K562 (cell line): ENCODE measurements at regions not wholly inside any gene's neighbourhood (a gene's known extent, or its start where the extent isn't known, plus 50 kb on each side); places are given as distances from the start of the nearest gene placed in this dataset.

Experiments
- ATAC-seq: fragments of 200-7000 bp; cut with Tn5 transposase; 3 replicates; pipeline ENCODE4 v1.9.1; 2020; ENCODE audit warnings: moderate library complexity
- BruUV-seq: library from RNA; stranded (reverse); fragments of 400-500 nt; replicated peaks from 2 replicates; lab custom pipeline; 2021; lab: Mats Ljungman, UMichigan
- CTCF ChIA-PET: fragments of 300-600 bp; formaldehyde crosslinking; extraction: SDS; loops from one replicate; lab custom pipeline; 2021; ENCODE audit warnings: low intra/inter-chr PET ratio; lab: Yijun Ruan, JAX
- POLR2A ChIA-PET: fragments of 300-600, 350-650 bp; sonication (Branson Sonifier 250); formaldehyde crosslinking; extraction: SDS; loops from one replicate; lab custom pipeline; 2021; ENCODE audit warnings: antibody characterized with exemption, inconsistent platforms; lab: Yijun Ruan, JAX
- DNase-seq, 4 experiments: peaks; one replicate each; pipeline versions ENCODE4 v3.0.0 to v3.0.0-alpha.2; 2011 to 2018; ENCODE audit warnings: low spot score in 3 of 4, mixed read lengths in 3 of 4; ENCODE audit errors: extremely low read depth in 1 of 4
- FAIRE-seq: peaks from 2 replicates; lab custom pipeline; 2011; peaks lifted over from hg19 to GRCh38; lab: Jason Lieb, UNC
- H2AFZ ChIP-seq: 2 replicates; pipeline ENCODE4 v1.6.0; 2011; ENCODE audit warnings: low read depth, low read length, control low read depth, inconsistent platforms
- H3K27ac ChIP-seq: fragments of 200-600 bp; 3 replicates; pipeline ENCODE4 v1.8.0; 2011; ENCODE audit warnings: low read depth, mild to moderate bottlenecking, control low read depth, inconsistent platforms, low read length, moderate library complexity, mixed read lengths; ENCODE audit errors: extremely low read depth
- H3K27me3 ChIP-seq, 2 experiments: fragments of 300-600 bp in 1 of 2; 2 replicates in 1 of 2; 3 replicates in 1 of 2; pipeline versions ENCODE4 v1.6.0 to v1.8.0; 2011; ENCODE audit warnings: inconsistent platforms in 2 of 2, low read length in 2 of 2, mild to moderate bottlenecking in 1 of 2, mixed read lengths in 1 of 2, moderate library complexity in 1 of 2; ENCODE audit not compliant: control insufficient read depth in 2 of 2, insufficient read depth in 2 of 2
- H3K36me3 ChIP-seq: fragments of 300-600 bp; 3 replicates; pipeline ENCODE4 v1.8.0; 2011; ENCODE audit warnings: mild to moderate bottlenecking, low read length, inconsistent platforms; ENCODE audit not compliant: control insufficient read depth, insufficient read depth
- H3K4me1 ChIP-seq, 2 experiments: fragments of 200-600 bp in 1 of 2; replicated peaks in 1 of 2; 2 replicates in 1 of 2; 3 replicates in 1 of 2; pipeline versions ENCODE4 v1.5.1 to v1.8.0; 2011; ENCODE audit warnings: inconsistent platforms in 2 of 2, low read length in 2 of 2, mild to moderate bottlenecking in 1 of 2, mixed read lengths in 1 of 2, moderate library complexity in 1 of 2; ENCODE audit not compliant: control insufficient read depth in 2 of 2, insufficient read depth in 2 of 2
- H3K4me2 ChIP-seq: 2 replicates; pipeline ENCODE4 v1.6.1; 2011; ENCODE audit warnings: low read length, control low read depth, inconsistent platforms, mixed read lengths; ENCODE audit not compliant: insufficient read depth
- H3K4me3 ChIP-seq: fragments of 200-600 bp; sonication (generic), shearing (Covaris generic); 2 replicates; pipeline ENCODE4 v1.5.1; 2016; ENCODE audit warnings: control low read depth, inconsistent platforms
- H3K79me2 ChIP-seq: fragments of 200-600 bp; 3 replicates; pipeline ENCODE4 v1.8.0; 2011; ENCODE audit warnings: low read length, inconsistent platforms; ENCODE audit not compliant: control insufficient read depth, insufficient read depth
- H3K9ac ChIP-seq, 2 experiments: 2 replicates each; pipeline versions ENCODE4 v1.6.0 to v1.6.1; 2011; ENCODE audit warnings: low read depth in 2 of 2, low read length in 2 of 2, control low read depth in 1 of 2, inconsistent platforms in 1 of 2, mild to moderate bottlenecking in 1 of 2, mixed read lengths in 1 of 2; ENCODE audit not compliant: insufficient read depth in 1 of 2
- H3K9me1 ChIP-seq: one replicate; pipeline ENCODE4 v1.6.0; 2011; ENCODE audit warnings: inconsistent platforms, mild to moderate bottlenecking, low read length, moderate library complexity; ENCODE audit not compliant: control insufficient read depth, insufficient read depth
- H3K9me3 ChIP-seq: replicated peaks from 2 replicates; pipeline ENCODE4 v1.5.1; 2011; ENCODE audit warnings: low read depth, low read length, inconsistent platforms; ENCODE audit not compliant: control insufficient read depth, insufficient read depth
- H4K20me1 ChIP-seq: replicated peaks from 2 replicates; pipeline ENCODE4 v1.6.1; 2011; ENCODE audit warnings: low read length, inconsistent platforms, mixed read lengths; ENCODE audit not compliant: control insufficient read depth, insufficient read depth
- CCNT2 ChIP-seq: IDR thresholded peaks from 2 replicates; pipeline ENCODE4 v1.6.1; 2011; ENCODE audit warnings: borderline replicate concordance, low read depth, mild to moderate bottlenecking, moderate library complexity, mixed read lengths, low read length; ENCODE audit not compliant: insufficient read length; ENCODE audit errors: extremely low read depth
- MCM2 ChIP-seq: fragments of 450-650 bp; IDR thresholded peaks from 2 replicates; pipeline ENCODE4 v1.6.1; 2017; ENCODE audit warnings: low read depth, mild to moderate bottlenecking
- WGBS: fragments of 100-300 bp; shearing (Covaris generic); methylation state at CpG from one replicate; pipeline ENCODE4 v1.1.6; 2016; ENCODE audit warnings: low coverage, mixed read lengths; ENCODE audit not compliant: insufficient coverage; ENCODE audit errors: missing lambda C conversion rate; 5-methylcytosine and 5-hydroxymethylcytosine counted together
- in situ Hi-C: fragments of 300-500 bp; cut with MboI; formaldehyde crosslinking; loops from 4 replicates; pipeline ENCODE4 v1.15.0; 2018; ENCODE audit warnings: inconsistent platforms, mixed read lengths
- intact Hi-C: fragments of 100-400 bp; cut with micrococcal nuclease; formaldehyde crosslinking; loops from 2 replicates; pipeline ENCODE4 v1.14.2; 2022
- TF ChIP-seq, protein P1 (sequence below): fragments of 250-450 bp; sonication (Bioruptor Pico); IDR thresholded peaks from 2 replicates; pipeline ENCODE4 v1.5.0; 2022; ENCODE audit warnings: mild to moderate bottlenecking
- TF ChIP-seq, protein P2 (sequence below): fragments of 200-400 bp; formaldehyde crosslinking; IDR thresholded peaks from 2 replicates; pipeline ENCODE4 v1.6.1; 2017; ENCODE audit warnings: mild to moderate bottlenecking, low read depth, low read length, moderate library complexity

DNA sequence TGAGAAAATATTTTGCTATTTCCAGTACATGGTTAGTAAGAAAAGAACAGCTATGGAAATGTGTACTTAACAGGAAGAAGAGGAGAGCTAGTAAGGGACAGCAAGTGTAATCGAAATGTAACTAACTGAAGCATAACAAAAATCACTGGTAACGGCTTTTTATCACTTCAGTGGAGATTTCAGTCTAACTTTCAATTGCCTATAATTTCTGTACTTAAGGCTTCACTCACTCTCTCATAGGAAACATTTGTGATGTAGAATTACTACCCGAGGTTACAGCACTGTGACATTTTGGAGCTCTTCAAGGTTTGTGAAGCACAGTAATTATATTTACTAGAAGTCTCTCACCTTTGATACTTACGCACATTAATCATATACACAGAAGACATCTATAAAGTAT is 1119.1 kb downstream of the AMY1C start:
- ChIA-PET POLR2A (no interaction called here), CTCF (no interaction called here)
- Histone ChIP-seq H3K9ac (no peak overlapping the region), H3K9me3 (no peaks in the 10 kb centered on the region), H3K4me2 (no peak overlapping the region), H3K4me3 (no peak overlapping the region), H3K4me1 (no peaks in the 10 kb centered on the region), H3K27me3 (no peaks in the 10 kb centered on the region), H2AFZ (no peak overlapping the region), H4K20me1 (no peaks in the 10 kb centered on the region), H3K27ac (no peak overlapping the region), H3K9me1 (no peaks in the 10 kb centered on the region), H3K36me3 (no peaks in the 10 kb centered on the region), H3K79me2 (no peaks in the 10 kb centered on the region)
- no peak for FAIRE-seq
- TF ChIP-seq, protein P1, sequence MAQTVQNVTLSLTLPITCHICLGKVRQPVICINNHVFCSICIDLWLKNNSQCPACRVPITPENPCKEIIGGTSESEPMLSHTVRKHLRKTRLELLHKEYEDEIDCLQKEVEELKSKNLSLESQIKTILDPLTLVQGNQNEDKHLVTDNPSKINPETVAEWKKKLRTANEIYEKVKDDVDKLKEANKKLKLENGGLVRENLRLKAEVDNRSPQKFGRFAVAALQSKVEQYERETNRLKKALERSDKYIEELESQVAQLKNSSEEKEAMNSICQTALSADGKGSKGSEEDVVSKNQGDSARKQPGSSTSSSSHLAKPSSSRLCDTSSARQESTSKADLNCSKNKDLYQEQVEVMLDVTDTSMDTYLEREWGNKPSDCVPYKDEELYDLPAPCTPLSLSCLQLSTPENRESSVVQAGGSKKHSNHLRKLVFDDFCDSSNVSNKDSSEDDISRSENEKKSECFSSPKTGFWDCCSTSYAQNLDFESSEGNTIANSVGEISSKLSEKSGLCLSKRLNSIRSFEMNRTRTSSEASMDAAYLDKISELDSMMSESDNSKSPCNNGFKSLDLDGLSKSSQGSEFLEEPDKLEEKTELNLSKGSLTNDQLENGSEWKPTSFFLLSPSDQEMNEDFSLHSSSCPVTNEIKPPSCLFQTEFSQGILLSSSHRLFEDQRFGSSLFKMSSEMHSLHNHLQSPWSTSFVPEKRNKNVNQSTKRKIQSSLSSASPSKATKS (CRISPR knock-in tag) = no peak
- no peak for TF ChIP-seq CCNT2
- TF ChIP-seq, protein P2, sequence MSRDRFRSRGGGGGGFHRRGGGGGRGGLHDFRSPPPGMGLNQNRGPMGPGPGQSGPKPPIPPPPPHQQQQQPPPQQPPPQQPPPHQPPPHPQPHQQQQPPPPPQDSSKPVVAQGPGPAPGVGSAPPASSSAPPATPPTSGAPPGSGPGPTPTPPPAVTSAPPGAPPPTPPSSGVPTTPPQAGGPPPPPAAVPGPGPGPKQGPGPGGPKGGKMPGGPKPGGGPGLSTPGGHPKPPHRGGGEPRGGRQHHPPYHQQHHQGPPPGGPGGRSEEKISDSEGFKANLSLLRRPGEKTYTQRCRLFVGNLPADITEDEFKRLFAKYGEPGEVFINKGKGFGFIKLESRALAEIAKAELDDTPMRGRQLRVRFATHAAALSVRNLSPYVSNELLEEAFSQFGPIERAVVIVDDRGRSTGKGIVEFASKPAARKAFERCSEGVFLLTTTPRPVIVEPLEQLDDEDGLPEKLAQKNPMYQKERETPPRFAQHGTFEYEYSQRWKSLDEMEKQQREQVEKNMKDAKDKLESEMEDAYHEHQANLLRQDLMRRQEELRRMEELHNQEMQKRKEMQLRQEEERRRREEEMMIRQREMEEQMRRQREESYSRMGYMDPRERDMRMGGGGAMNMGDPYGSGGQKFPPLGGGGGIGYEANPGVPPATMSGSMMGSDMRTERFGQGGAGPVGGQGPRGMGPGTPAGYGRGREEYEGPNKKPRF = no peak
- TF ChIP-seq MCM2 = no peak
- intact Hi-C loops (no loop called here), in situ Hi-C loops (no loop called here)
- ATAC-seq = no peak
- DNase-seq = no peak
- WGBS = 0% methylated on average over 4 of the region's 4 CpGs
- BruUV-seq = no TSS peak
